Aorta (tissue), 5 donors: ENCODE measurements at regions not wholly inside any gene's neighbourhood (a gene's known extent, or its start where the extent isn't known, plus 50 kb on each side); places are given as distances from the start of the nearest gene placed in this dataset.

Experiments
- ATAC-seq: fragments of 200-7000 bp; cut with Tn5 transposase; one replicate; pipeline ENCODE4 v1.9.1; 2022; ENCODE audit warnings: moderate library complexity; ENCODE audit not compliant: low FRiP score
- DNase-seq, 2 donors: peaks; one replicate each; pipeline ENCODE4 v3.0.0-alpha.2; 2020
- H3K27ac ChIP-seq, 2 donors: one replicate each; pipeline ENCODE4 v1.5.1; 2013; ENCODE audit warnings: low read length in 2 of 2, mild to moderate bottlenecking in 2 of 2, moderate library complexity in 2 of 2, control low read depth in 1 of 2, inconsistent platforms in 1 of 2, low read depth in 1 of 2
- H3K27me3 ChIP-seq, 2 donors: one replicate each; pipeline ENCODE4 v1.6.1; 2013; ENCODE audit warnings: control low read depth in 1 of 2, low read length in 1 of 2, mild to moderate bottlenecking in 1 of 2, moderate library complexity in 1 of 2; ENCODE audit not compliant: insufficient read depth in 2 of 2, control insufficient read depth in 1 of 2
- H3K36me3 ChIP-seq, 2 donors: one replicate each; pipeline ENCODE4 v1.6.1; 2013; ENCODE audit warnings: control low read depth in 1 of 2, low read length in 1 of 2, mild to moderate bottlenecking in 1 of 2; ENCODE audit not compliant: insufficient read depth in 2 of 2, control insufficient read depth in 1 of 2
- H3K4me1 ChIP-seq, 2 donors: one replicate each; pipeline ENCODE4 v1.6.1; 2013; ENCODE audit warnings: low read length in 2 of 2, control low read depth in 1 of 2, mild to moderate bottlenecking in 1 of 2, moderate library complexity in 1 of 2; ENCODE audit not compliant: insufficient read depth in 2 of 2, control insufficient read depth in 1 of 2
- H3K4me3 ChIP-seq, 2 donors: one replicate each; pipeline ENCODE4 v1.5.1; 2013; ENCODE audit warnings: low read length in 2 of 2, control low read depth in 1 of 2, mild to moderate bottlenecking in 1 of 2
- H3K9me3 ChIP-seq: one replicate; pipeline ENCODE4 v1.6.1; 2013; ENCODE audit warnings: mild to moderate bottlenecking, low read length; ENCODE audit not compliant: control insufficient read depth
- WGBS, 2 donors: extraction: QIAGEN DNeasy Blood & Tissue Kit; methylation state at CpG; one replicate each; pipeline ENCODE4 v1.1.7; 2013; 5-methylcytosine and 5-hydroxymethylcytosine counted together
- intact Hi-C, 2 donors: fragments of 100-400 bp; cut with DNase I; formaldehyde crosslinking; loops; one replicate each; pipeline versions ENCODE4 v1.14.2 to v1.15.0; 2022
- donor health status: healthy with polysubstance abuse.
- donor health status: Bipolar disorder and iron deficiency.
- donor health status: DM: no; HTN: no; CAD: no.
- donor health status: DM: no; HTN: no; CAD: no.
- donor health status: DM: yes; HTN: yes; CAD: no.

- Histone ChIP-seq H3K4me1 (no peaks in the 10 kb centered on the region), H3K36me3 (no peaks in the 10 kb centered on the region), H3K9me3 (no peaks in the 10 kb centered on the region), H3K27ac (no peak overlapping the region), H3K4me3 (no peak overlapping the region), H3K27me3 (no peaks in the 10 kb centered on the region)
- whole genome bisulfite sequencing, 2 donors = 69 to 70% methylated on average over 2 of the region's 2 CpGs
- ATAC-seq (no peak), DNase-seq (no peak)
- intact Hi-C loops = no loop called here
These were observed 807.8 kb downstream of the BRINP3 start for GRCh38 chr1:189669846-189670245.

DNA sequence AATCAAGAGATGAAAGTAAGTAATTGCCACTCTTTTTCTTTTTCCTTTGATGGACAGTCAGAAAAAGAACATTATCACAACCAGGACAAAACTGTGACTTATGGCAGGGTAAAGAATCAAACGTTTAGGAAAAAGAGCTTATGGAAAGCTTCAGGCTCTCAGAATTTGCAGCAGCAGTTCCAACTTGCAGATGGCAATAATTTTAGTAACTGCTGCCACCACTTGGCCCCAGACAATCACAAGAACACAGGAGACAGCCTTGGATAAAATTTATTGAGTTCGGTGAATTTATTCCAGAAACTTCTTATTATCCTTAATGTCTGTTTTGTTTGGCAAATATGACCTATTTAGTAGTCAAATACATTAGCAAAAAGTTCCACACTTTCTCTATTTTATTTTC is 804.4 kb downstream of the BRINP3 start:
- no peaks in the 10 kb centered on the region for H3K27me3 ChIP-seq
- no peaks in the 10 kb centered on the region for H3K9me3 ChIP-seq
- H3K27ac ChIP-seq = no peak overlapping the region
- no peaks in the 10 kb centered on the region for H3K4me1 ChIP-seq
- H3K36me3 ChIP-seq = no peaks in the 10 kb centered on the region
- DNase-seq = no peak
- no peak for ATAC-seq
- no peak overlapping the region for H3K4me3 ChIP-seq
- intact Hi-C loops = no loop called here
- WGBS, 2 donors = 0 to 4% methylated on average over 2 of the region's 2 CpGs

DNA sequence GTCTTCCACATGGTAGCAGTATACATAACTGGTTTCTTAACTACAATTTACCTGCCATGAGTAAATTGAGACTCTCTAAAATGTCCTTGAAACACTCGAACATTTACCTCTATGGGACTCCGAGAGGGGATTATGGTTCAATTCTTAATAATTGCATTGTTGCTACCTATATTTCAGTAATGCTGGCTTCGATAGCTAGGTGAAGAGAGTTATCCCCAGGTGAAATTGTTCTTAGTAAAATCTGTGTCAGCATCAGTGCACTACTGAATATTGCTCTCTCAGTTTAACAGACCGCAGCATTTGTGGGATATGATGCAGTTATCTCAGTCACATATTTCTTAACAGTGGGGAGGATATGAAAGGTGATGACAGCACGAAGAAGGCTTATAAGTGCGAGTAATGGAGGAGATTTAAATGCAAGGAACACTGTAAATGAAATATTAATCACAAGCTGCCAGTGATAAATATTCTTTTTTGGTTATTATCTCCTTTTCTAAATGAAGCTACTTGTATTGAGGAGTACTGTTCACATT is 801.9 kb downstream of the BRINP3 start:
- H3K27me3 ChIP-seq = no peaks in the 10 kb centered on the region
- no peak for DNase-seq
- no peak overlapping the region for H3K27ac ChIP-seq
- intact Hi-C loops = no loop called here
- no peaks in the 10 kb centered on the region for H3K4me1 ChIP-seq
- no peak overlapping the region for H3K4me3 ChIP-seq
- WGBS, 2 donors = 80 to 83% methylated on average over 6 of the region's 6 CpGs
- ATAC-seq = no peak
- H3K9me3 ChIP-seq = no peaks in the 10 kb centered on the region
- no peaks in the 10 kb centered on the region for H3K36me3 ChIP-seq

DNA sequence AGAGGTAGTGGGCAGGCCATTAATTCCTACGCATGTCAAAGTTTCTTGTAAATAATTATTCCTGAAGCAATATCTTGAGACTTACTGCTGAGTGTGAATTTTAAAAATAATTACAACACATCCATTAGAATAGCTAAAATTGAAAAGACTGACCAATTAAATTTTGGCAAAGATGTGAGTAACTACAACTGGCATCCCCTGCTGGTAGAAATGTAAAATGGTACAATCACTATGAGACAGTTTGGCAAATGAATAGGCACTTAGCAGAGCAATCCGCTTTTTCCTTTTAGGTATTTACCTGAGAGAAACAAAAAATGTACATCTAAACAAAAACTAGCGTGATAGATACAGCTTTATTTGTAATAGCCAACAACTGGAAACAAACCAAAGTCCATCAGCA is 798.9 kb downstream of the BRINP3 start:
- Histone ChIP-seq H3K27ac (no peak overlapping the region), H3K9me3 (no peaks in the 10 kb centered on the region), H3K36me3 (no peaks in the 10 kb centered on the region), H3K4me1 (no peaks in the 10 kb centered on the region), H3K27me3 (no peaks in the 10 kb centered on the region), H3K4me3 (no peak overlapping the region)
- ATAC-seq (no peak), DNase-seq (no peak)
- intact Hi-C loops = no loop called here
- WGBS, 2 donors = 94 to 95% methylated on average over 3 of the region's 3 CpGs

DNA sequence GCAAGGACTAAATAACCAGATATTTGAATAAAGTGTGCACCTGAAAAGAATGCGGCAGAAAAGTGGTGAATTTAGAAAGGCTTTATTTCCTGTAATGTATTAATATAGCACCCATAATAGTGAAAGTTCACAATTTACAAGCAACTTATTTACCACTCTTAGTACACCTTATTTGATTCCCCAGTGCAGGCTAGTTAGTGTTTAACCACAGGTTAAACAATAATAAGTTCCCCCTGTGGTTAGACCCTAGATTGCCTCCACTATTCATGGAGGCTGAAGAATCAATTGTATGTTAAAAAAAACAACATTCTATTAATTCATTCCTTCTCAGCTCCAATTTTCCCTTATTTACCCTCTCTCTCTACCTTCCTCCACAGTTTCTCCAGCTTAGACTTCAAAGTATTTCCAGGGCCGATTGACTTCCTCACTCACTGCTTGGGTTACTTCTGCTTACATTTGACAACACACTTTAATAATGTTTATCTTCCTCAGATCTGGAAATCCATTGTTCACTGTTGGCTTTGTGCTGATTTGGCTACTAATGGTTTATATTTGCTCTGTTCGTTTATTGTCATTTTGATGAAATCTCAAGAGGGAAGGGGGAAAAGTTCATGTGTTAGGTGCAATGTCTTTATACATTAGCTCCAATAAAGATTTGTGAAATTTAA is 796.3 kb downstream of the BRINP3 start:
- no peak for DNase-seq
- no peak for ATAC-seq
- Histone ChIP-seq H3K27me3 (no peaks in the 10 kb centered on the region), H3K9me3 (no peaks in the 10 kb centered on the region), H3K4me3 (no peak overlapping the region), H3K27ac (no peak overlapping the region), H3K36me3 (no peaks in the 10 kb centered on the region), H3K4me1 (no peaks in the 10 kb centered on the region)
- intact Hi-C loops = no loop called here
- 72 to 74% methylated on average over 3 of the region's 3 CpGs for WGBS, 2 donors

GRCh38 chr1:189682591-189682990 is 795.1 kb downstream of the BRINP3 start:
- no peaks in the 10 kb centered on the region for H3K9me3 ChIP-seq
- H3K27ac ChIP-seq = no peak overlapping the region
- H3K4me1 ChIP-seq = no peaks in the 10 kb centered on the region
- no peaks in the 10 kb centered on the region for H3K36me3 ChIP-seq
- intact Hi-C loops = no loop called here
- no peak overlapping the region for H3K4me3 ChIP-seq
- WGBS, 2 donors = 88 to 93% methylated on average over 3 of the region's 3 CpGs
- H3K27me3 ChIP-seq = no peaks in the 10 kb centered on the region
- DNase-seq (no peak), ATAC-seq (no peak)

- Histone ChIP-seq H3K27ac (no peak overlapping the region), H3K36me3 (no peaks in the 10 kb centered on the region), H3K4me3 (no peak overlapping the region), H3K27me3 (no peaks in the 10 kb centered on the region), H3K4me1 (no peaks in the 10 kb centered on the region), H3K9me3 (no peaks in the 10 kb centered on the region)
- DNase-seq (no peak), ATAC-seq (no peak)
- intact Hi-C loops = no loop called here
- 90 to 91% methylated on average over 1 of the region's 1 CpG for WGBS, 2 donors
These were observed 791.4 kb downstream of the BRINP3 start for GRCh38 chr1:189686288-189686687.

- no peaks in the 10 kb centered on the region for H3K36me3 ChIP-seq
- no peak for ATAC-seq
- DNase-seq = no peak
- H3K9me3 ChIP-seq = peaks cover 2% of the 10 kb centered on the region
- no peak overlapping the region for H3K4me3 ChIP-seq
- intact Hi-C loops = no loop called here
- H3K4me1 ChIP-seq = no peaks in the 10 kb centered on the region
- WGBS, 2 donors = 71 to 79% methylated on average over 2 of the region's 2 CpGs
- H3K27me3 ChIP-seq = no peaks in the 10 kb centered on the region
- no peak overlapping the region for H3K27ac ChIP-seq
These were observed 784.5 kb downstream of the BRINP3 start for GRCh38 chr1:189693140-189693539.

GRCh38 chr1:189696297-189696696 is 781.4 kb downstream of the BRINP3 start:
- Histone ChIP-seq H3K4me3 (no peak overlapping the region), H3K9me3 (peaks cover 2% of the 10 kb centered on the region), H3K4me1 (no peaks in the 10 kb centered on the region), H3K36me3 (no peaks in the 10 kb centered on the region), H3K27ac (no peak overlapping the region), H3K27me3 (no peaks in the 10 kb centered on the region)
- DNase-seq = peak in 1 of 2 donors; percentile 64
- ATAC-seq = no peak
- 96 to 97% methylated on average over 19 of the region's 19 CpGs for WGBS, 2 donors
- intact Hi-C loops = no loop called here
